ENCODE measurements at regions not wholly inside any gene's neighbourhood (a gene's known extent, or its start where the extent isn't known, plus 50 kb on each side); places are given as distances from the start of the nearest gene placed in this dataset.

GRCh38 chr6:112660626-112661025 is 313.5 kb downstream of the RFPL4B start (continued):
- no peak for TF ChIP-seq PBX3 (IDR thresholded peaks at IDR 0.05)
- TF ChIP-seq MXI1 (IDR thresholded peaks at IDR 0.05; ENCODE audit: low read depth, low read length), result no peak
- TF ChIP-seq CTCF (IDR thresholded peaks at IDR 0.05), result no peak

- no peaks in the 10 kb centered on the region for H3K9me2 ChIP-seq
- TF ChIP-seq NRF1 (IDR thresholded peaks at IDR 0.05; ENCODE audit: low read depth, low read length) (no peak), TCF12 (IDR thresholded peaks at IDR 0.05) (no peak), CTCF (IDR thresholded peaks at IDR 0.05) (no peak), USF1 (IDR thresholded peaks at IDR 0.05; ENCODE audit: borderline replicate concordance, low read depth) (no peak), TAF1 (IDR thresholded peaks at IDR 0.05; ENCODE audit: borderline replicate concordance, low read depth, low read length) (no peak), MXI1 (IDR thresholded peaks at IDR 0.05; ENCODE audit: low read depth, low read length) (no peak), SMC3 (IDR thresholded peaks at IDR 0.05; ENCODE audit: low read depth, low read length) (no peak), MEF2A (IDR thresholded peaks at IDR 0.05; ENCODE audit: borderline replicate concordance, low read depth) (no peak), TEAD4 (IDR thresholded peaks at IDR 0.05; ENCODE audit: borderline replicate concordance, insufficient read depth) (no peak), RCOR1 (IDR thresholded peaks at IDR 0.05; ENCODE audit: low read length) (no peak), YY1 (IDR thresholded peaks at IDR 0.05; ENCODE audit: low read depth) (no peak), FOXJ3 (CRISPR knock-in tag; IDR thresholded peaks at IDR 0.05) (no peak), JUND (IDR thresholded peaks at IDR 0.05) (no peak), MAX (IDR thresholded peaks at IDR 0.05; ENCODE audit: low read depth) (no peak), SIN3A (IDR thresholded peaks at IDR 0.05; ENCODE audit: borderline replicate concordance, low read depth, low read length) (no peak), GATA2 (CRISPR knock-in tag; IDR thresholded peaks at IDR 0.05) (no peak), FOSL2 (IDR thresholded peaks at IDR 0.05; ENCODE audit: borderline replicate concordance, low read depth) (no peak), EP300 (IDR thresholded peaks at IDR 0.05; ENCODE audit: borderline replicate concordance in 1 of 2, low read depth in 1 of 2, low read length in 1 of 2) (no peak)
- peaks cover 4% of the 10 kb centered on the region; the same call in 1 of the 2 replicates for H3K9me3 ChIP-seq
- H3K27ac ChIP-seq (ENCODE audit: low read depth in 2 of 2, low read length in 1 of 2), result no peak overlapping the region
- POLR2A ChIA-PET, result no interaction called here
- WGBS (ENCODE audit: low lambda C conversion rate), result 81% methylated on average over 4 of the region's 4 CpGs
- no peaks in the 10 kb centered on the region for H4K20me1 ChIP-seq (ENCODE audit: insufficient read depth)
- CTCF ChIA-PET, result no interaction called here
- no peak overlapping the region for H3K4me3 ChIP-seq (ENCODE audit: low read depth in 2 of 2, low read length in 1 of 2)
- H3K4me1 ChIP-seq (ENCODE audit: control insufficient read depth in 1 of 2, insufficient read depth in 2 of 2, low read depth in 1 of 2, low read length in 1 of 2), result peaks cover 0 to 7% of the 10 kb centered on the region in 2 experiments; a peak in 2 of 4 replicates
- no peak overlapping the region for H3K9ac ChIP-seq
- H3K27me3 ChIP-seq (ENCODE audit: insufficient read depth), result no peaks in the 10 kb centered on the region
- H3K36me3 ChIP-seq (replicated peaks in 1 of 2; ENCODE audit: control insufficient read depth in 1 of 2, insufficient read depth in 2 of 2, low read length in 1 of 2), result no peaks in the 10 kb centered on the region
- no peak for DNase-seq
- H2AFZ ChIP-seq (ENCODE audit: low read depth), result no peak overlapping the region
- H3K79me2 ChIP-seq (ENCODE audit: insufficient read depth), result no peaks in the 10 kb centered on the region
- H3F3A ChIP-seq (replicated peaks; ENCODE audit: insufficient read depth), result no peaks in the 10 kb centered on the region
- no peak overlapping the region for H3K4me2 ChIP-seq
These were observed 316.6 kb downstream of the RFPL4B start for GRCh38 chr6:112663698-112664097.

Data from SK-N-SH (cell line).